ENCODE measurements at regions not wholly inside any gene's neighbourhood (a gene's known extent, or its start where the extent isn't known, plus 50 kb on each side); places are given as distances from the start of the nearest gene placed in this dataset.

DNA sequence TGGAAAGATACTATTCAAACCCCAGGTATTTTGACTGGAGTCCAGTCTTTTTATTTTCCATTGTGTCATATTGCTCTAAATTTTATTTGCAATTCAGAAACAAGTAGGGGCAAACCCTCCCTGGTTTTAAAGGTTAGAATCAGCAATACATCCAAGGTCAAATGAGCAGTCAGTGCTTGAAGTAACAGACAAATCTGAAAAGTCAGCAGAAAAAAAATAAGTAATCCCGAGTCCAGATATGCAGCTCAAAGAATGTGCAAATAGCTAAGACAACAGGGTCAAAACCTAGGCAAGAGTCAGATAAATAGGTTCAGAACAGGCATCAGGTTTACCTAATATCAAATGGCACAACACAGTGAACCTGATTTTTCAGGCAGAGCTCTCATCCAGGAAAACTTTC lies 367.0 kb downstream of the STK39 start:
- TF ChIP-seq EZH2 (IDR thresholded peaks at IDR 0.05; ENCODE audit: insufficient read depth, poor library complexity, severe bottlenecking) (no peak), EZH2phosphoT487 (IDR thresholded peaks at IDR 0.05; ENCODE audit: insufficient read depth, low read depth) (no peak)

Data from GM23248 (cell line).